Adrenal gland (tissue), 9 donors: ENCODE measurements at regions not wholly inside any gene's neighbourhood (a gene's known extent, or its start where the extent isn't known, plus 50 kb on each side); places are given as distances from the start of the nearest gene placed in this dataset.
"Not testable (repeated sequence)": the region's sequence is repeated elsewhere in the genome, so short reads cannot be mapped to it uniquely, and the experiment has no call there.

Experiments
- DNase-seq, 7 donors: peaks; one replicate each; pipeline ENCODE4 v3.0.0-alpha.2; 2019 to 2020
- H3K27ac ChIP-seq, 5 donors: fragments of 200-600 bp; sonication (generic) in 4 of 5; 1 replicate in 3 of 5; 2 replicates in 2 of 5; pipeline versions ENCODE4 v1.5.1 to v1.8.0; 2016 to 2020; ENCODE audit warnings: mild to moderate bottlenecking in 1 of 5
- H3K27me3 ChIP-seq: fragments of 200-600 bp; 2 replicates; pipeline ENCODE4 v1.8.0; 2021
- H3K36me3 ChIP-seq, 2 donors: fragments of 200-600 bp; replicated peaks in 1 of 2; 1 replicate in 1 of 2; 2 replicates in 1 of 2; pipeline versions ENCODE4 v1.5.1 to v1.8.0; 2018 to 2022
- H3K4me1 ChIP-seq, 2 donors: fragments of 200-600 bp; replicated peaks in 1 of 2; 1 replicate in 1 of 2; 2 replicates in 1 of 2; pipeline versions ENCODE4 v1.5.1 to v1.8.0; 2018 to 2021
- H3K4me3 ChIP-seq, 4 donors: fragments of 200-600 bp; sonication (generic) in 3 of 4; one replicate each; pipeline ENCODE4 v1.5.1; 2016 to 2018
- H3K9me3 ChIP-seq, 3 donors: fragments of 200-600 bp; sonication (generic) in 1 of 3; replicated peaks in 1 of 3; 1 replicate in 2 of 3; 2 replicates in 1 of 3; pipeline versions ENCODE4 v1.5.1 to v1.8.0; 2016 to 2021
- POLR2A ChIP-seq, 2 donors: fragments of 450-650 bp; IDR thresholded peaks; one replicate each; pipeline ENCODE4 v1.6.1; 2017; ENCODE audit warnings: antibody characterized with exemption in 2 of 2, mild to moderate bottlenecking in 2 of 2, moderate library complexity in 1 of 2
- WGBS, 4 donors: extraction: QIAGEN DNeasy Blood & Tissue Kit in 2 of 4; methylation state at CpG; one replicate each; pipeline versions ENCODE4 v1.1.5 to v1.1.7; 2013 to 2017; 5-methylcytosine and 5-hydroxymethylcytosine counted together
- intact Hi-C, 2 donors: fragments of 100-400 bp; cut with DNase I; formaldehyde crosslinking; loops; one replicate each; pipeline versions ENCODE4 v1.14.1 to v1.15.0; 2022 to 2023
- TF ChIP-seq, protein P1 (sequence below), 6 experiments: fragments of 450-650 bp in 4 of 6; fragments of 200-600 bp in 2 of 6; sonication (generic) in 1 of 6; IDR thresholded peaks; 1 replicate in 5 of 6; 2 replicates in 1 of 6; pipeline versions ENCODE4 v1.5.1 to v1.8.0; 2016 to 2021; ENCODE audit warnings: antibody characterized with exemption in 6 of 6, mild to moderate bottlenecking in 2 of 6, moderate library complexity in 1 of 6
- donor health status: healthy with polysubstance abuse.
- donor health status: Bipolar disorder and iron deficiency.
- donor health status: DM: yes; HTN: yes; CAD: no.
- donor health status: DM: no; HTN: no; CAD: no.
- donor health status: DM: no; HTN: no; CAD: no.

- no peak for DNase-seq
- WGBS, 4 donors, result 79 to 91% (median 86%) methylated on average over 3 of the region's 3 CpGs
- H3K9me3 ChIP-seq, result no peaks in the 10 kb centered on the region
- H3K27ac ChIP-seq, result no peak overlapping the region
- intact Hi-C loops, result no loop called here
- no peak overlapping the region for H3K4me3 ChIP-seq
- no peaks in the 10 kb centered on the region for H3K36me3 ChIP-seq
- TF ChIP-seq, protein P1, sequence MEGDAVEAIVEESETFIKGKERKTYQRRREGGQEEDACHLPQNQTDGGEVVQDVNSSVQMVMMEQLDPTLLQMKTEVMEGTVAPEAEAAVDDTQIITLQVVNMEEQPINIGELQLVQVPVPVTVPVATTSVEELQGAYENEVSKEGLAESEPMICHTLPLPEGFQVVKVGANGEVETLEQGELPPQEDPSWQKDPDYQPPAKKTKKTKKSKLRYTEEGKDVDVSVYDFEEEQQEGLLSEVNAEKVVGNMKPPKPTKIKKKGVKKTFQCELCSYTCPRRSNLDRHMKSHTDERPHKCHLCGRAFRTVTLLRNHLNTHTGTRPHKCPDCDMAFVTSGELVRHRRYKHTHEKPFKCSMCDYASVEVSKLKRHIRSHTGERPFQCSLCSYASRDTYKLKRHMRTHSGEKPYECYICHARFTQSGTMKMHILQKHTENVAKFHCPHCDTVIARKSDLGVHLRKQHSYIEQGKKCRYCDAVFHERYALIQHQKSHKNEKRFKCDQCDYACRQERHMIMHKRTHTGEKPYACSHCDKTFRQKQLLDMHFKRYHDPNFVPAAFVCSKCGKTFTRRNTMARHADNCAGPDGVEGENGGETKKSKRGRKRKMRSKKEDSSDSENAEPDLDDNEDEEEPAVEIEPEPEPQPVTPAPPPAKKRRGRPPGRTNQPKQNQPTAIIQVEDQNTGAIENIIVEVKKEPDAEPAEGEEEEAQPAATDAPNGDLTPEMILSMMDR (IDR thresholded peaks at IDR 0.05), result no peak
- no peak for TF ChIP-seq POLR2A (IDR thresholded peaks at IDR 0.05)
- H3K27me3 ChIP-seq, result no peaks in the 10 kb centered on the region
- H3K4me1 ChIP-seq, result no peaks in the 10 kb centered on the region
Measured at GRCh38 chr16:60651346-60651745, 1384.9 kb downstream of the CDH8 start.

DNA sequence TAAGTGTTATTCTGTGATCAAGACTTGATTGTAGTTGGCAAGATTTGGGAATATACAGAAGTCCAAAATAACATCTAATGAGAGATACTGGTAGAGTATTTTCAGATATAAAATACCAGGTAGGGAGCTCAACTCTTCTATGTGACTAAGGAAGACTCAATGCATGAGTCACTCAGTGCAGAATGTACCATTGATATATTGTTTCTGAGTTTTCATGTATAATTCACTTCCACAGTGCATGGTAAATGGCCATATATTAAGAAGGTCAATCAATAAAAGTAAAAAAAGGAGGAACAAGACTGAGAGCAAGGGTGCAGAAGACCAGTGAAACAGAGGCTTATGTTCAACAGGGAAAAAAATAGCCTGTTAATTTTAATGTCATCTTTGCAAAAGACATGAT is 1387.9 kb downstream of the CDH8 start:
- intact Hi-C loops, result no loop called here
- Histone ChIP-seq H3K27me3 (no peaks in the 10 kb centered on the region), H3K27ac (no peak overlapping the region), H3K36me3 (no peaks in the 10 kb centered on the region), H3K9me3 (no peaks in the 10 kb centered on the region), H3K4me1 (no peaks in the 10 kb centered on the region), H3K4me3 (no peak overlapping the region)
- TF ChIP-seq POLR2A (IDR thresholded peaks at IDR 0.05), result no peak
- TF ChIP-seq, protein P1 (IDR thresholded peaks at IDR 0.05), result no peak
- DNase-seq, result no peak

- WGBS, 4 donors, result 80 to 91% (median 85%) methylated on average over 19 of the region's 19 CpGs
- H3K36me3 ChIP-seq, H3K4me1 ChIP-seq, intact Hi-C loops, DNase-seq, H3K4me3 ChIP-seq, H3K27me3 ChIP-seq, H3K9me3 ChIP-seq, H3K27ac ChIP-seq: not testable (repeated sequence)
Measured at GRCh38 chr16:60647388-60647787, 1388.8 kb downstream of the CDH8 start.

GRCh38 chr16:60646631-60647030 is 1389.6 kb downstream of the CDH8 start:
- intact Hi-C loops, result no loop called here

GRCh38 chr16:60645541-60645940 is 1390.7 kb downstream of the CDH8 start:
- Histone ChIP-seq H3K9me3 (no peaks in the 10 kb centered on the region), H3K4me3 (no peak overlapping the region), H3K27me3 (no peaks in the 10 kb centered on the region), H3K4me1 (no peaks in the 10 kb centered on the region), H3K27ac (no peak overlapping the region), H3K36me3 (no peaks in the 10 kb centered on the region)
- 56 to 76% (median 67%) methylated on average over 3 of the region's 3 CpGs for WGBS, 4 donors
- intact Hi-C loops, result no loop called here
- TF ChIP-seq, protein P1 (IDR thresholded peaks at IDR 0.05), result no peak
- TF ChIP-seq POLR2A (IDR thresholded peaks at IDR 0.05), result no peak
- DNase-seq, result no peak

More at GRCh38 chr16:60646631-60647030, 1389.6 kb downstream of the CDH8 start:
- 73 to 77% (median 74%) methylated on average over 4 of the region's 4 CpGs for WGBS, 4 donors
- TF ChIP-seq POLR2A (IDR thresholded peaks at IDR 0.05), result no peak
- Histone ChIP-seq H3K36me3 (no peaks in the 10 kb centered on the region), H3K27me3 (no peaks in the 10 kb centered on the region), H3K9me3 (no peaks in the 10 kb centered on the region), H3K4me3 (no peak overlapping the region), H3K4me1 (no peaks in the 10 kb centered on the region), H3K27ac (no peak overlapping the region)
- no peak for DNase-seq
